NCI-H510A treated with DMSO at 0.1 percent for 48 hours (cell line): ENCODE measurements at regions not wholly inside any gene's neighbourhood (a gene's known extent, or its start where the extent isn't known, plus 50 kb on each side); places are given as distances from the start of the nearest gene placed in this dataset.
"Not testable (repeated sequence)": the region's sequence is repeated elsewhere in the genome, so short reads cannot be mapped to it uniquely, and the experiment has no call there.

Experiments
- DNase-seq: peaks from one replicate; lab custom pipeline; 2025; lab: John Stamatoyannopoulos, UW

DNA sequence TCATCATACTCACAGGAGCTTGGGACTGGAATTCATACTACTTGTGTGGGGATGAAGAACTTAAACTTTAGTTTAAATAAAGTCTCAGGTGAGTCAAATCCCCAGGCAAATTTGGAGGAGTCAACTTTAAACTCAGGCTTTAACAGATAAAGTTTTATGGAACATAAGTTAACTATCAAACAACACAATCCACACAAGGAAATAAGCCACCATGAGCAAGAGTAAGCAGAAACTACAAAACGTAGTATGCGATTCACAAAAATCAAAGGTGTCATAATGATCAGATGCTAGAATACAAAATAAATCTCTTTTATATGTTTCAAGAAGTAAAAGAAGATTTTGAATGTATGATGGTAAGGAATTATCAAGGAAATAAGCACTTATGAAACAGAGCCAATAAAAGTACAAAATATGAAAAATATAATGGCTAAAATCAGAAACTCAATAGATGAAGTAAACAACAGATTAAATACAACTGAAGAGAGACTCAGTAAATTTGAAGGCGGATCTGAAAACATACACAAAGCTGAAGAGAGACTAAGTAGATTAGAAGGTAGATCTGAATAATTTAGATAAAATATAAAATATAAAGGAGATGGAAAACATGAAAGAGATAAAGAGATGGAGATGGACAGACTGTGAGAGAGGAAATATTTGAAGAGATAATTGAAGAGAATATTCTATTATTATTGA is 97.5 kb upstream of the TWIST2 start:
- DNase-seq = no peak

GRCh38 chr2:238754259-238754658 is 93.6 kb upstream of the TWIST2 start:
- DNase-seq = no peak

GRCh38 chr2:238761868-238762267 is 86.0 kb upstream of the TWIST2 start:
- no peak for DNase-seq

GRCh38 chr2:238763471-238763995 is 84.4 kb upstream of the TWIST2 start:
- DNase-seq = no peak

- DNase-seq = no peak
These were observed 82.3 kb upstream of the TWIST2 start for GRCh38 chr2:238765590-238765989.

GRCh38 chr2:238771218-238771617 is 76.7 kb upstream of the TWIST2 start:
- DNase-seq = no peak

DNA sequence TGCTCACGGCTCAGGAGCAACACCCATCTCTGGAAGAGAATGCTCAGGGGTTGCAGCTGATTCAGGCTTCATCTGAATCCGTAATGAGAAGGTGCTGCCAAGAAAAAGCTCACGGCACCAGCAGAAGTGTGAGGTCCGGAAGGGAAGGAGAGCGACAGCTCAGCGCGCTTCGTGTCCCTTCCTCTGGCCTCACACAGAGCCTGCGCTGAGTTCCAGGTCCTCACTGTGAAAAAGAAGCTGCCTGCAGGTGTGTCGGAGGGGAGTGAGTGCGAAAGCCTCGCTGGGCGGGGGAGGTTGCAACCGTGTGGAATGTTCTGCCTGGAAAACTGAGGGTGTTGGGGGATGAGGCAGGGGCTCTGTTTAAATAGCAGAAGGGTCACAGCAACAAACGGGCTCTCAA is 76.2 kb upstream of the TWIST2 start:
- DNase-seq = no peak

DNA sequence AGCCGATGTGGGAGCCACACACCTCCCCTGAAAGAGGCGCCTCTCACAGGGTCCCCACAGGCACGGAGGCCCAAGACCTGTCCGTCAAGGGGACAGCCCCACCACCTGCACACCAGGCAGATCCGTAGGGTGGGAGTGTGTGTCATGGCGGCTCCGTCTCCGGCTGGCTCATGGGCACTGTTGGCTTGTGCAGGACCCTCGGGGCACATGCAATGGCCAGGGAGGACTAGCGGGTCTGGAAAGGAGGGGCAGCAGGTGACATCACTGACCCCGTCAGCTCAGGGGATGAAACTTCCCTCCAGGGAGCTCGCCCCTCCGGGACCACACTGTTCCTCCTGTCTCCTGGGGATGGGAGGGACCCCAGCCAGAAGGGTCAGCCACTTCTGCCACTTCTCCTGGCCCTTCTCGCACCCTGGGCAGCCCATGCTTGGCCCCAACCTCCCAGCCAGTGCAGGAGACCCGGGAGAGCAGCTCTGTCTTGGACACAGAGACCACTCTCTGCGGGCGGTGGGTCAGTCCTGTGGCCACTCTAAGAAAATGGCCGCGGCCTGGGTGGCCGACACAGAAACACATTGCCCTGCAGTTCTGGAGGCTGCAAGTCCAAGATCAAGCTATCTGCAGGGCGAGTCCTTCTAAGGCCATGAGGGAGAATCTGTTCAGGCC is 75.1 kb upstream of the TWIST2 start:
- DNase-seq = no peak

GRCh38 chr2:238773472-238773871 is 74.4 kb upstream of the TWIST2 start:
- no peak for DNase-seq

DNA sequence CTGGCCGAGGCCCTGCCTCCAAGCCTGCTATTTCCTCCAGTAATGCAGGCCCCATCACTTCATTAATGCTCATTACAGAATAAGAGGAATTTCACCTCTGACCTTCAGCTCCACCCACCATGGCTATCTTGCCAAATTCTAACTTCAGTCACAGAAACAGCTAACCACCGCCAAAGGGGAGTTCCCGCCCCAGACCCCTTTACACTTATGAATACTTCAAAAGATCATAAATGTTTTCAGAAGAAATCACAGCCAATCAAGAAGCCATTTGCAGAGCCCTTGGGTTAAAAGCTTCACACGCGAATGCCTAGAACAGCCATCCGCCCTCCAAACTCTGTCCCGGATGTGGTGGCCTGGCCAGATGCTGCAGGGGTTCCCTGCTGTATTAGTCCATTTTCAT is 73.8 kb upstream of the TWIST2 start:
- DNase-seq = no peak

GRCh38 chr2:238774980-238775509 is 72.8 kb upstream of the TWIST2 start:
- no peak for DNase-seq

DNA sequence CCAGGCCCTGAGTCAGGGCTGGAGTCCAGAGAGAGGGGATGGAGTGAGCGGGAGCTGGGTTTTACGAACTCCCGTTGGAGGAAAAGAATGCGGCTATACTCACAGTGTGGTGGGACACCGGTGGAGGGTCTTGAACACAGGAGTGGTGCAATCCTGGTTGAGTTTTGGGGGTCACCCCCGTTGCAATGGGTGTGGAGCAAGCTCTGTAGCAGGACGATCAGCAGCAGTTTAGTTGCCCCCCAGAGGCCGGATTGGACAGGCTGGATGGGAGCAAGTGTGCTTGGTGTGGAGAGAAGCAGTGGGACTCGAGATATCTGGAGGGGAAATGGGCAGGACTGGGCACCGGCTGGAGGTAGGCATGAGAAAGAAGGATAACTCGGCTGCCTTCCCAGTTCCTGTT is 72.3 kb upstream of the TWIST2 start:
- no peak for DNase-seq

DNA sequence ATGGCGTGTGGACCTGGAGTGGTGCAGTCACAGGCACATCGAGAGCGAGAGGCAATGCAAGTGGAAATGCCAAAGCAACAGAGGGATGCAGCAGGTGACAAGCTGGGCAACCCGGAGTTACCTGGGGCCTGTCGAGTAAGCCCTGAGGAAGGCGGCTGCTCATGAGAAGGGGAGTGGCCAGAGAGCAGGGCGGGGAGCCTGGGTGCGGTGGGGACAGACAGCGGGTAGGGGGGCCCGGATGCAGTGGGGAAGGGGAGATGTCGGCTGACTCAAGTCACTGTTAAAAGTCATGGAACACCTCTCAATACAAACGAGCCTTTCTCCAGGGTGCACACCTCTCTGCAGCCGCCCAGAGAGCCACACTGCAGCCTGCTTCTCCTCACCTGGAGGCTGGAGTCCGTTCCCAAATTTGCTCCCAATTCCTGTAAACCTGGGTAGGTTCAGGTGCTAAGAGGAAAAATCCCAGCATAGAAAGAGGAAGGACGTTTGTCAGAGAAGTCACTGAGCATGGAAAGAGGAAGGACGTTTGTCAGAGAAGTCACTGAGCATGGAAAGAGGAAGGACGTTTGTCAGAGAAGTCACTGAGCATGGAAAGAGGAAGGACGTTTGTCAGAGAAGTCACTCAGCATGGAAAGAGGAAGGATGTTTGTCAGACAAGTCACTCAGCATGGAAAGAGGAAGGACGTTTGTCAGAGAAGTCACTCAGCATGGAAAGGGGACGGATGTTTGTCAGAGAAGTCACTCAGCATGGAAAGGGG is 71.7 kb upstream of the TWIST2 start:
- no peak for DNase-seq

DNA sequence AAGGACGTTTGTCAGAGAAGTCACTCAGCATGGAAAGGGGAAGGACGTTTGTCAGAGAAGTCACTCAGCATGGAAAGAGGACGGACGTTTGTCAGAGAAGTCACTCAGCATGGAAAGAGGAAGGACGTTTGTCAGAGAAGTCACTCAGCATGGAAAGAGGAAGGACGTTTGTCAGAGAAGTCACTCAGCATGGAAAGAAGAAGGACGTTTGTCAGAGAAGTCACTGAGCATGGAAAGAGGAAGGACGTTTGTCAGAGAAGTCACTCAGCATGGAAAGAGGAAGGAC is 71.2 kb upstream of the TWIST2 start:
- DNase-seq = not testable (repeated sequence)

DNA sequence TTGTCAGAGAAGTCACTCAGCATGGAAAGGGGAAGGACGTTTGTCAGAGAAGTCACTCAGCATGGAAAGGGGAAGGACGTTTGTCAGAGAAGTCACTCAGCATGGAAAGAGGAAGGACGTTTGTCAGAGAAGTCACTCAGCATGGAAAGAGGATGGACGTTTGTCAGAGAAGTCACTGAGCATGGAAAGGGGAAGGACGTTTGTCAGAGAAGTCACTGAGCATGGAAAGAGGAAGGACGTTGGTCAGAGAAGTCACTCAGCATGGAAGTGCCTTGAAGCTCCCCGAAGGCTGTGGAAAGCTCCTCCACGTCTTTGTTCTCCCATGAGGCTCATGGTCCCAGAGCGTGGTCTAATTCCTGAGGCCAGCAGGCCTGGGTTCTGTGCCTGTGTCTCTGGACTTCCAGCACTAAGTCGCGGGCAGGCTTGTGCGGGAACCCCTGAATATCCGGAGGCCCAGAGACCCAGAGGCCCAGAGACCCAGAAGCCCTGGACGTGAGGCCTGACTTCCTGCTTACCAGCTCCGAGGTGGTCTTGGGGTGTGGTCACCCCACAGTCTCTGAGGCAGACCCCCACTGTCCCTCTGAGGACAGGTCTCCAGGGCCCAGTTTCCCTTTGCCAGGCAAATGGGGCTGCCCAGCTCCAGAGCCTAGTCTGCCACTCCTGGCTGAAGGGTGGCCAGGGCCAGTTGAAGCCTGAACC is 70.4 kb upstream of the TWIST2 start:
- DNase-seq = no peak

DNA sequence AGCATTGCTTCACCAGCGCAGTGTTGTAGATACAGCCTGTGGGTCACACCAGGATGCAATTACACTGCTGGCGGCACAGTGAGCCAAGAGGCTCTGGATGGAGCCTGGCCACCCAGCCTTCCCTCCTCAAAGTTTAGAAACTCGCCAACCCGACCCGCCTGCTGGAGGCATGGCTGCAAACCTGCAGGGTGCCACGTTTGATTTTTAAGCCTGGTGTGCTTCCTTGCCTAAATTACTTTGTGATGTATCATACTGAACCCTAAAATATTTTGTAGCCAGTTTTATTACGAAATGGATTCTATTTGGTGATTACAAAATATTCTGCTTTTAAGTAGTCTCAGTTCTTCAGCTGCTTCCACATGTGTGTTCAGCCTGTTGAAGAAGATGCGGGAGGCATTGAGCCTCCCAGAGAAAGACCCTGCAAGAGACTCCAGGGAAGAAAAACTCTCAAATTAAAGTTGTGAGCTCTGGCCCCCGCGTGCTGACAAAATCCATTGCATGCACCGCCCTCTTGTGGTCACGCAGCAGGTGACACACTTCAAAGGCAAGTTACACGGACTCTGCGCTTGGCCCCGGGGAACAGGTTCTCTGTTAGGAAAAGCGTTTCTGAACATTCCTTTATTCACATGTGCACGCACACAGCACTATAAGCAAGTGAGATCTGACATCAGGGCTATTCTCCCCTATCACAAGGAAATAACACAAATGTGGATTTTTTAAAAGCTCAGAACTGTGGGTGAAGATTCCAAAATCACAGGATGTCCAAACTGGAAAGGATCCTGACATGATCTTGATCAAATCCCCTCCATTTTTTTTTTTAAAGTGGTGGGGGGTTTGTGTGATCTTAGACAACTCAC is 63.0 kb upstream of the TWIST2 start:
- peak; percentile 73 for DNase-seq

- no peak for DNase-seq
These were observed 62.4 kb upstream of the TWIST2 start for GRCh38 chr2:238785528-238785860.

- DNase-seq = no peak
These were observed 61.5 kb upstream of the TWIST2 start for GRCh38 chr2:238786379-238786778.

GRCh38 chr2:238786792-238787490 is 60.9 kb upstream of the TWIST2 start:
- no peak for DNase-seq

GRCh38 chr2:238787501-238787900 is 60.4 kb upstream of the TWIST2 start:
- no peak for DNase-seq

DNA sequence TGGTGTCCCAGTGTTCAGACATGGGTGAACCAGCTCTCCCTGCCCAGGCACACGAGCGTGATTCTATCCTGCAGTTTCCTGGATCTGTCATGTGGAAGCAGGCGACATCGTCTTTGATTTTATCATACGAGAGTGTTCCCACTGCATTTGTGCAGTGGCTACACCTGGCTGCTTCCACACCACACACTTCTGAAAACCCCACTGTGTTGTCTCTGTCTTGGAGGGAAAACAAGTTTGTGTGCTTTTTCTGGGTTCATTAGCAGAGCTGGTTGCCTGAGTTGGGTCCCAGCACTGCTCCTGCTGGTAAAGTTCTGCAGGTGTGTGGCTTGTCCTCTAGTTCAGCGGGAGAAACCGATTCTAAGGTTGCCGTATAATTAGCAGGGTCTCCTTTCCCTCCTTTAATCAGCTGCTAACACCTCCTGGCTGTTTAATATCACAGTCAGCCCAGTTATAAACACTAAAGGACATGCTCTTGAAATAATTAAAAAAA is 58.5 kb upstream of the TWIST2 start:
- no peak for DNase-seq
